ENCODE measurements at regions not wholly inside any gene's neighbourhood (a gene's known extent, or its start where the extent isn't known, plus 50 kb on each side); places are given as distances from the start of the nearest gene placed in this dataset.

DNA sequence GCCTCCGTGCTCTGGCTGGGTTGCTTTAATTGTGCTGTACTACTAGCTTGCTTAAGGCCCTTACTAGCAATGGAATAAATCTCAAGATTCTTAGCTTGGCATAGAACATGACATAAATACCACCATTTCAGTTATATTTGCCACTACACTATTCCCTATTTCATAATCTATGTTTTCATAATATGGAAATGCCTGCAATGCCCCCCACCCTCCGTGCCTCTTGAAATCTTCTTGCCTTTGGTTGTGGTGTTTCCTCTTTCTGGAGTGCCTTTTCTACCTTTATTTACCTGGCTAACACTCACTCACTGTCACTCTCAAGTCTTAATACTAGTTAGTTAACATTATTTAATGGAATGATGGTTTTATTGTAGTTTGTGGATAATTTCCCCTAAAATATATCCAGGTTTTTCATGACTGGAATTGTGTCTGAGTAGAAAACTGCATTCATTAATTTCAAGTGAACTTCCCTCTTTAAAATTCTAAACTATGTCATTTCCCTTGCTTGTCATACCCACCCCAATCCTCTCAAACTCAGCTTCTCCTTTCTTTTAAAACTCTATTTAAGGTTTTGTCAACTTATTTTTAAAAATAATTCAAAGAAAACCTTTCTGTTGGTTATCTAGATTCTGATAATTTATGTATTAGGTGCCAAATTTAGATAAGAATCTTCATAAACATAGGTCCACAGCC lies 521.7 kb upstream of the DAB2 start:
- no peak overlapping the region for H3K4me3 ChIP-seq (ENCODE audit: low read depth, low read length)
- TF ChIP-seq, protein P1, sequence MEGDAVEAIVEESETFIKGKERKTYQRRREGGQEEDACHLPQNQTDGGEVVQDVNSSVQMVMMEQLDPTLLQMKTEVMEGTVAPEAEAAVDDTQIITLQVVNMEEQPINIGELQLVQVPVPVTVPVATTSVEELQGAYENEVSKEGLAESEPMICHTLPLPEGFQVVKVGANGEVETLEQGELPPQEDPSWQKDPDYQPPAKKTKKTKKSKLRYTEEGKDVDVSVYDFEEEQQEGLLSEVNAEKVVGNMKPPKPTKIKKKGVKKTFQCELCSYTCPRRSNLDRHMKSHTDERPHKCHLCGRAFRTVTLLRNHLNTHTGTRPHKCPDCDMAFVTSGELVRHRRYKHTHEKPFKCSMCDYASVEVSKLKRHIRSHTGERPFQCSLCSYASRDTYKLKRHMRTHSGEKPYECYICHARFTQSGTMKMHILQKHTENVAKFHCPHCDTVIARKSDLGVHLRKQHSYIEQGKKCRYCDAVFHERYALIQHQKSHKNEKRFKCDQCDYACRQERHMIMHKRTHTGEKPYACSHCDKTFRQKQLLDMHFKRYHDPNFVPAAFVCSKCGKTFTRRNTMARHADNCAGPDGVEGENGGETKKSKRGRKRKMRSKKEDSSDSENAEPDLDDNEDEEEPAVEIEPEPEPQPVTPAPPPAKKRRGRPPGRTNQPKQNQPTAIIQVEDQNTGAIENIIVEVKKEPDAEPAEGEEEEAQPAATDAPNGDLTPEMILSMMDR (IDR thresholded peaks at IDR 0.05; ENCODE audit: low read depth, low read length, missing control alignments): no peak
- in situ Hi-C loops (cut with HindIII; ENCODE audit: low sequenced_read_pairs): no loop called here
- DNase-seq (ENCODE audit: low read depth): no peak

DNA sequence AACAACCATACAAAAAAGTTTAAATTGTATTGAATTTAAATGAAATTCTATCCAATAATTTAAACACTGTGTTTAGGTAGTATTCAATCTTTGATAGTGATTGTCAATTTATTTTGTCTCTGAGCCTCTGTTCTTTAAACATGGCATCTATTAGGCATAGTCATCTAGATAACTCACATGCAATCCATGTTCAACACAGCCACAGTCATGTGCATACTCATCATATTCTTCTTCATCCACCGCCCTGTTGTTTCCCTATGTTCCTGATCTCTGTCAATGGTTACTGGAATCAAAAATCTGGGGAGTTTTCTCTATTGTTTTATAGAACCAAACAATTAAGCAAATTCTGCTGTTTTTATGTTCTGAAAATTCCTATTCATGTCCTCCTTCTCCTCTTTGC lies 521.1 kb upstream of the DAB2 start:
- in situ Hi-C loops (cut with HindIII; ENCODE audit: low sequenced_read_pairs): no loop called here
- TF ChIP-seq, protein P1 (IDR thresholded peaks at IDR 0.05; ENCODE audit: low read depth, low read length, missing control alignments): no peak
- no peak overlapping the region for H3K4me3 ChIP-seq (ENCODE audit: low read depth, low read length)
- DNase-seq (ENCODE audit: low read depth): no peak

DNA sequence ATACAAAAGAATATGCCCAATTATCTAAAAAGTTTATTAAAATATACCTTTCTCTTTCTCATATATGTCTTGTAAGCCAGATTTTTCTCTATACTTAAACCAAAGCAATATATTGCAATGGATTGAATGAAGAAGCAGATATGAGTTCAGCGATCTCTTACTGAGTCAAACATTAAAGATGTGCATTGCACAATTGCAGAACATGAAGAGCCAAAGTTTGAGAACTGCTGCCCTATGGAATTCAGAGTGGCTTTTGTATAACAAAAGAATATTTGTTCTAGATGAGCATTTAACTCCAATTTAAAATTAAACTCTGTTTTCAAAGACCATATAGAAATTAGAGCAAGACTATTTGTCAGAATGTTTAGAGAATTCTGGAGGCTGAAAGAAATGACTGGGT lies 519.0 kb upstream of the DAB2 start:
- DNase-seq (ENCODE audit: low read depth): no peak
- TF ChIP-seq, protein P1 (IDR thresholded peaks at IDR 0.05; ENCODE audit: low read depth, low read length, missing control alignments): no peak
- H3K4me3 ChIP-seq (ENCODE audit: low read depth, low read length): no peak overlapping the region
- in situ Hi-C loops (cut with HindIII; ENCODE audit: low sequenced_read_pairs): no loop called here

DNA sequence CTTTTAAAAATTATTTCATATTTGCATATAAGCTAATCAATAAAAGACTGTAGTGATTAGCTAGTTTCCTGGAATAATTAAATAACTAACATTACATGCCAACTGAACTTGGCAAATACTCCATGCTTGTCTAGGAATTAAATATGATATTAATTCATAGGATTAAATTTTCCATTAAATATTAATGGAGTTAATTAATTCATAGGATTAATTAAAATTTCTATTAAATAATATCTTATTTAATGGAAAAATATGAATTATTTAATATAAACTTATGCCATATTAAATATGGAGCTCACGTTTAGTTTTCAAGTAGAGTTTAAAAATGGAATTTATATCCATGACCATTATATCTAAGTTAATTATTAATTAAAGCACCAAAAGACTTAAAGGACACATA lies 517.8 kb upstream of the DAB2 start:
- no peak overlapping the region for H3K4me3 ChIP-seq (ENCODE audit: low read depth, low read length)
- TF ChIP-seq, protein P1 (IDR thresholded peaks at IDR 0.05; ENCODE audit: low read depth, low read length, missing control alignments): no peak
- in situ Hi-C loops (cut with HindIII; ENCODE audit: low sequenced_read_pairs): no loop called here
- DNase-seq (ENCODE audit: low read depth): no peak

DNA sequence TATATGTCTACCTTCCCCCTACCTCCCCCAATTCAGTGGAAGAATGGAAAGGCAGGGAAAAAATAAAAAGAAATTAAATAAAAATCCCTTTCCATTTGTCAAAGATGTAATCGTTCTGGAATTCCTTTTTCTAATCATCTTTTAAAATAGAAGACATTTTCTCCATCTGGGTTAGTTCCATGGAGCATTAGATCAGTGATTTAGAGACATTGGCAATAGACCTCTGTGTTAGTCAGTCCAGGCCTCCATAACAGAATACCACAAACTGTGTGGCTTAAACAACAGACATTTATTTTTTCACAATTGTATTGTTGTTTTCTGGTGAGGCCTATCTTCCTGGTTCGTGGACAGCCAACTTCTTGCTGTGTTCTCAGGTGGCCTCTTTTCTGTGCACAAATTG lies 516.6 kb upstream of the DAB2 start:
- H3K4me3 ChIP-seq (ENCODE audit: low read depth, low read length): no peak overlapping the region
- TF ChIP-seq, protein P1 (IDR thresholded peaks at IDR 0.05; ENCODE audit: low read depth, low read length, missing control alignments): no peak
- in situ Hi-C loops (cut with HindIII; ENCODE audit: low sequenced_read_pairs): no loop called here
- DNase-seq (ENCODE audit: low read depth): no peak

DNA sequence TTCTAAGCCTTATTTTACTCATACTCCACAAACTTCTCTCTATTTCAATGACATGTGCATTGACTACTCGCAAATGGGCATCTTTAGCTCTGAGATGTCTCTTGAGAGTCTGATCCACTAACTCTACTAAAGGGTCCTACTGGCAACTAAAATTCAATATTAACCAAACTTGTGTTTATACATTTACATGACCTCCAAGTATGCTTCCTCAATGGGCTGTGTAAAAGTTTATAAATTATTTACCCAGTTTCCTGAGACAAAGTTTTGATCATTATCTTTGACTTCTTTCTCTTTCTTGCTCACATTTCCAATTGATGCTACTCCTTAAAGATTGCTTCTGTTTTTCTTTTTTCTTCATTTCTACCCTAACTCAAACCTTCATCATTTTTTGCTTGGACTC lies 510.1 kb upstream of the DAB2 start:
- TF ChIP-seq, protein P1 (IDR thresholded peaks at IDR 0.05; ENCODE audit: low read depth, low read length, missing control alignments): no peak
- no peak overlapping the region for H3K4me3 ChIP-seq (ENCODE audit: low read depth, low read length)
- in situ Hi-C loops (cut with HindIII; ENCODE audit: low sequenced_read_pairs): no loop called here
- no peak for DNase-seq (ENCODE audit: low read depth)

Measured in astrocyte of the cerebellum (primary cell).